ENCODE measurements at regions not wholly inside any gene's neighbourhood (a gene's known extent, or its start where the extent isn't known, plus 50 kb on each side); places are given as distances from the start of the nearest gene placed in this dataset.
"Not testable (repeated sequence)": the region's sequence is repeated elsewhere in the genome, so short reads cannot be mapped to it uniquely, and the experiment has no call there.

DNA sequence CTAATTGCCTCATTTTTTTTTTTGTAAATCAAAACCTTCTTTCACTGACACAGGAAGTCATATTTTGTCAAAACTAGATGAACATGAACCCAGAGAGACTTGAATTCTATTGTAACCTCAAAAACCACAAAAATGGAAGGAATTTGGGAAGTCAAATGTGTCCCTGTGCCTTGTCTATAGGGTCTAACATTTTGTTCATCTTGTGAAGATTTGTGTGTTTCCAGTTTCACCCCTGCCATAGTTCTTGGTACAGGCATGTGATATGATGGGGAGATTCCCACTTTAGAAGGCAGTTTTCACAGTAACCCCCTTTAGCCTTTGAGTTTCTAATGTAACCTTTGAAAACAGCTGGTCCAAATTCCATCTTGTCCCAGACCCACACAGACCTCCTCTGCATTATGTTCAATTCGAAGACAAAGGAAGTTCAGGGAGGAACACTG is 318.5 kb upstream of the ADAMTS9 start:
- H3K4me1 ChIP-seq (ENCODE audit: control insufficient read depth in 1 of 2, low read depth in 2 of 2): no peaks in the 10 kb centered on the region
- no peaks in the 10 kb centered on the region for H3K9me3 ChIP-seq
- TF ChIP-seq, protein P1, sequence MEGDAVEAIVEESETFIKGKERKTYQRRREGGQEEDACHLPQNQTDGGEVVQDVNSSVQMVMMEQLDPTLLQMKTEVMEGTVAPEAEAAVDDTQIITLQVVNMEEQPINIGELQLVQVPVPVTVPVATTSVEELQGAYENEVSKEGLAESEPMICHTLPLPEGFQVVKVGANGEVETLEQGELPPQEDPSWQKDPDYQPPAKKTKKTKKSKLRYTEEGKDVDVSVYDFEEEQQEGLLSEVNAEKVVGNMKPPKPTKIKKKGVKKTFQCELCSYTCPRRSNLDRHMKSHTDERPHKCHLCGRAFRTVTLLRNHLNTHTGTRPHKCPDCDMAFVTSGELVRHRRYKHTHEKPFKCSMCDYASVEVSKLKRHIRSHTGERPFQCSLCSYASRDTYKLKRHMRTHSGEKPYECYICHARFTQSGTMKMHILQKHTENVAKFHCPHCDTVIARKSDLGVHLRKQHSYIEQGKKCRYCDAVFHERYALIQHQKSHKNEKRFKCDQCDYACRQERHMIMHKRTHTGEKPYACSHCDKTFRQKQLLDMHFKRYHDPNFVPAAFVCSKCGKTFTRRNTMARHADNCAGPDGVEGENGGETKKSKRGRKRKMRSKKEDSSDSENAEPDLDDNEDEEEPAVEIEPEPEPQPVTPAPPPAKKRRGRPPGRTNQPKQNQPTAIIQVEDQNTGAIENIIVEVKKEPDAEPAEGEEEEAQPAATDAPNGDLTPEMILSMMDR (IDR thresholded peaks at IDR 0.05): no peak
- H3K27me3 ChIP-seq (replicated peaks; ENCODE audit: insufficient read depth): no peaks in the 10 kb centered on the region
- no peak overlapping the region for H3K27ac ChIP-seq
- no peak for ATAC-seq (ENCODE audit: insufficient number of reproducible peaks, low FRiP score, low read depth)
- DNase-seq (ENCODE audit: low spot score): no peak
- H3K4me3 ChIP-seq: no peak overlapping the region
- peaks cover 12% of the 10 kb centered on the region for H3K36me3 ChIP-seq

DNA sequence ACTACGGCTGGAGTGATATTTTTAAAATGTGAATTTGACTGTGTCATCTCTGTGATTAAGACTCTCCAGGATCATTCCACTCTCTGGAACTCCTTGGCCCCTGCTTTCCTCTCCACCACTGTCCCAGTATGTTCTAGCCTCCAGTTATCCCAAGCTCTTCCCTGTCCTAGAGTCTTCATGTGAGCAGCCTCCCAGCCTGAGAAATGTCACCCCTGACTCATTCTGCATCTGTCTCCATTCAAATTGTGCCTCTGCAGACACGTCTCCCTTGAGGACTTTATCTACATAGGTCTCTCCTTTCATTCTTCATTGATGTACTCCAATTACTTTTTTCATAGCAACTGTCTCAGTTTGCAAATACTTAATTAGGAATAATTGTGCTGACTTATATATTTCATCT is 317.7 kb upstream of the ADAMTS9 start:
- DNase-seq (ENCODE audit: low spot score): no peak
- no peaks in the 10 kb centered on the region for H3K9me3 ChIP-seq

DNA sequence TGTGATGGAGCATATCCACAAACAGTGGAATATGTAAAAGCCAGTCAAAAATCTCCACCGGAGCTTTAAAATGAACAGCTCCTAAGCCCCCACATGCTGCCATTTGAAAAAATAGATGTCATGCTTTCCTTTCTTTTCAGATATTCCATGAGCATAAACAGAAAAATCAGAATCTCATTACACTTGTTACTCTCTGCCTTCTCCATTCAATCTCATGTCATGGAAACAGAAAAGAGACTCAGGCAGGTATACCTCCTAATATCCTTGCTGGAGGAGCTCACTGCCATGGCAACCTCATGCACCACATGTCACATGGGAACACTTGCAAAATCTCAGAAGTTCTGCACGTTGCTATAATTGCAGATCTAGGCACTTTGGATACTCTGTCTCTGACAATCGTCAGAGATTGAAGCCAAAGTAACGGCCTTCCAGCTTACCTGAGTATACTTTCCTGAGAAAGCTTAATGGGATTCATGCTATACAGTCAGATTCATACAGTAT is 317.0 kb upstream of the ADAMTS9 start:
- Histone ChIP-seq H3K9me3 (no peaks in the 10 kb centered on the region), H3K27me3 (replicated peaks; ENCODE audit: insufficient read depth) (no peaks in the 10 kb centered on the region), H3K4me3 (no peak overlapping the region), H3K36me3 (no peaks in the 10 kb centered on the region), H3K27ac (no peak overlapping the region), H3K4me1 (ENCODE audit: control insufficient read depth in 1 of 2, low read depth in 2 of 2) (no peaks in the 10 kb centered on the region)
- ATAC-seq (ENCODE audit: insufficient number of reproducible peaks, low FRiP score, low read depth): no peak
- no peak for DNase-seq (ENCODE audit: low spot score)
- TF ChIP-seq, protein P1 (IDR thresholded peaks at IDR 0.05): no peak

More for the DNA sequence above, 317.7 kb upstream of the ADAMTS9 start:
- H3K27me3 ChIP-seq (replicated peaks; ENCODE audit: insufficient read depth): no peaks in the 10 kb centered on the region
- peaks cover 4% of the 10 kb centered on the region for H3K36me3 ChIP-seq
- no peaks in the 10 kb centered on the region for H3K4me1 ChIP-seq (ENCODE audit: control insufficient read depth in 1 of 2, low read depth in 2 of 2)
- no peak overlapping the region for H3K27ac ChIP-seq
- TF ChIP-seq, protein P1 (IDR thresholded peaks at IDR 0.05): no peak
- no peak overlapping the region for H3K4me3 ChIP-seq
- no peak for ATAC-seq (ENCODE audit: insufficient number of reproducible peaks, low FRiP score, low read depth)

DNA sequence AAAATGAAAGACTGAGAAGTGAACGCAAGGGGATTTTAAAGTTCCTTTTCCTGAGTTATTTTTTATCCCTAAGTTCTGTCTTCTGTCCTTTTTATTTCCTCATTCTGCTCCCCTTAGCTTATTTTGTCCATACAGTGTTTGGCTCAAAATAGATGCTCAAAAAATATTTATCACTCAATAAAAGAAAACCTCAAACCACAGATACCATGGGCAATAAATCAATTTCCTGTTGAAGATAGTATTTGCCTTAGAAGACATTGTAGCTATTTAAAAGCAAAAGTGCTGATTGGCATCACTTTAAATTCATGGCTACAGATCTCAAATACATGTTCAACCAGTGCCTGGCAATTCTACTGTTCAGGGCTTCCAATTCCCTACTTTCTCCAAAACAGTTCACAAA is 316.5 kb upstream of the ADAMTS9 start:
- H3K27ac ChIP-seq: no peak overlapping the region
- H3K4me1 ChIP-seq (ENCODE audit: control insufficient read depth in 1 of 2, low read depth in 2 of 2): no peaks in the 10 kb centered on the region
- H3K27me3 ChIP-seq (replicated peaks; ENCODE audit: insufficient read depth): no peaks in the 10 kb centered on the region
- DNase-seq (ENCODE audit: low spot score) (no peak), ATAC-seq (ENCODE audit: insufficient number of reproducible peaks, low FRiP score, low read depth) (no peak)
- no peaks in the 10 kb centered on the region for H3K9me3 ChIP-seq
- H3K36me3 ChIP-seq: no peaks in the 10 kb centered on the region
- H3K4me3 ChIP-seq: no peak overlapping the region
- TF ChIP-seq, protein P1 (IDR thresholded peaks at IDR 0.05): no peak

DNA sequence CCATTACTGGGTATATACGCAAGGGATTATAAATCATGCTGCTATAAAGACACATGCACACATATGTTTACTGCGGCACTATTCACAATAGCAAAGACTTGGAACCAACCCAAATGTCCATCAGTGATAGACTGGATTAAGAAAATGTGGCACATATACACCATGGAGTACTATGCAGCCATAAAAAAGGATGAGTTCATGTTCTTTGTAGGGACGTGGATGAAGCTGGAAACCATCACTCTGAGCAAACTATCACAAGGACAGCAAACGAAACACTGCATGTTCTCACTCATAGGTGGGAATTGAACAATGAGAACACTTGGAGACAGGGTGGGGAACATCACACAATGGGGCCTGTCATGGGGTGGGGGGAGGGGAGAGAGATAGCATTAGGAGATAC is 313.3 kb upstream of the ADAMTS9 start:
- not testable (repeated sequence) for H3K9me3 ChIP-seq; H3K4me1 ChIP-seq (ENCODE audit: control insufficient read depth in 1 of 2, low read depth in 2 of 2); H3K27me3 ChIP-seq (replicated peaks; ENCODE audit: insufficient read depth); H3K36me3 ChIP-seq; H3K4me3 ChIP-seq; H3K27ac ChIP-seq; ATAC-seq (ENCODE audit: insufficient number of reproducible peaks, low FRiP score, low read depth); DNase-seq (ENCODE audit: low spot score)

DNA sequence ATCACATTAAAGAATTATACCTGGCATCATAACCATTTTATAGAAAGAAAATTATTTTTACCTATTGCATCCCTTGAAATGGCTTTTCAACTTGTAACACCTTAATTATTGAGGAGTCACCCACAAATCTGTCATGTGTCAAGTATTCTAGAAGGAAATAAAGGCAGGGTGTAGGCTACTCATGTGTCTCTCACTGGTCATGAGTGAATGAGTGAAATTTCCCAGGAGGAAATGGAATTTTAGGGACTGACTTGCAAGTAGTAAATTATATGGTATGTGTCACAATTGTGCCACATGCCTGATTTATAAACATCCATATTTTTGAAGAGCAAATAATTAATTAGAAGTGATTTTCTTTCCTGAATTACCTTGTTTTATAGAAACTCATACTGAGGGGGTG is 310.5 kb upstream of the ADAMTS9 start:
- no peak for ATAC-seq (ENCODE audit: insufficient number of reproducible peaks, low FRiP score, low read depth)
- no peaks in the 10 kb centered on the region for H3K36me3 ChIP-seq
- H3K27me3 ChIP-seq (replicated peaks; ENCODE audit: insufficient read depth): no peaks in the 10 kb centered on the region
- DNase-seq (ENCODE audit: low spot score): no peak
- H3K4me1 ChIP-seq (ENCODE audit: control insufficient read depth in 1 of 2, low read depth in 2 of 2): peaks cover 0 to 15% of the 10 kb centered on the region in 2 donors
- TF ChIP-seq, protein P1 (IDR thresholded peaks at IDR 0.05): no peak
- no peak overlapping the region for H3K4me3 ChIP-seq
- no peaks in the 10 kb centered on the region for H3K9me3 ChIP-seq
- no peak overlapping the region for H3K27ac ChIP-seq

All from thoracic aorta (tissue), 2 donors.